ENCODE measurements at regions not wholly inside any gene's neighbourhood (a gene's known extent, or its start where the extent isn't known, plus 50 kb on each side); places are given as distances from the start of the nearest gene placed in this dataset.

DNA sequence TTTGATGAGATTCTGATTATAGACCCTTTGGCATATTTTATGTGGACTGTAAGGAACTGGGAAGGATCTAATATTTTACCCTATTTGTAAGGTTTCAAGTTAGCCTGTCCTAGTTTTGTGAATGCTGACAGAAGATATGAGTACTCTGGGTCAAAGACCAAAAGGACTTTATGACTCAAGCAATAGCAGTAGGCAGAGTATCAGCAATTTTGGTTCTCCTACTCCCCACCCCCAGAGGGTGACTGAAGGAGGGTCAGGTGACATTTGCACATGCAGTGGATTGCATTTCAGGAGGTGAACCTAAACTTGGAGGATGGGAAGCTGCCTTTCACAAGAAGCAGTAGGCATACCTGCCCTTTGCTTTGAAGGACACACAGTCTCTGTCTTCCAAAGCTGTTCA, 84.0 kb upstream of the KLF6 start:
- TF ChIP-seq, protein P1, sequence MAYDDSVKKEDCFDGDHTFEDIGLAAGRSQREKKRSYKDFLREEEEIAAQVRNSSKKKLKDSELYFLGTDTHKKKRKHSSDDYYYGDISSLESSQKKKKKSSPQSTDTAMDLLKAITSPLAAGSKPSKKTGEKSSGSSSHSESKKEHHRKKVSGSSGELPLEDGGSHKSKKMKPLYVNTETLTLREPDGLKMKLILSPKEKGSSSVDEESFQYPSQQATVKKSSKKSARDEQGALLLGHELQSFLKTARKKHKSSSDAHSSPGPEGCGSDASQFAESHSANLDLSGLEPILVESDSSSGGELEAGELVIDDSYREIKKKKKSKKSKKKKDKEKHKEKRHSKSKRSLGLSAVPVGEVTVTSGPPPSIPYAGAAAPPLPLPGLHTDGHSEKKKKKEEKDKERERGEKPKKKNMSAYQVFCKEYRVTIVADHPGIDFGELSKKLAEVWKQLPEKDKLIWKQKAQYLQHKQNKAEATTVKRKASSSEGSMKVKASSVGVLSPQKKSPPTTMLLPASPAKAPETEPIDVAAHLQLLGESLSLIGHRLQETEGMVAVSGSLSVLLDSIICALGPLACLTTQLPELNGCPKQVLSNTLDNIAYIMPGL (CRISPR knock-in tag; IDR thresholded peaks at IDR 0.05), result no peak
- TF ChIP-seq, protein P2, sequence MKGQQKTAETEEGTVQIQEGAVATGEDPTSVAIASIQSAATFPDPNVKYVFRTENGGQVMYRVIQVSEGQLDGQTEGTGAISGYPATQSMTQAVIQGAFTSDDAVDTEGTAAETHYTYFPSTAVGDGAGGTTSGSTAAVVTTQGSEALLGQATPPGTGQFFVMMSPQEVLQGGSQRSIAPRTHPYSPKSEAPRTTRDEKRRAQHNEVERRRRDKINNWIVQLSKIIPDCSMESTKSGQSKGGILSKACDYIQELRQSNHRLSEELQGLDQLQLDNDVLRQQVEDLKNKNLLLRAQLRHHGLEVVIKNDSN (CRISPR knock-in tag; IDR thresholded peaks at IDR 0.05), result no peak
- TF ChIP-seq, protein P3, sequence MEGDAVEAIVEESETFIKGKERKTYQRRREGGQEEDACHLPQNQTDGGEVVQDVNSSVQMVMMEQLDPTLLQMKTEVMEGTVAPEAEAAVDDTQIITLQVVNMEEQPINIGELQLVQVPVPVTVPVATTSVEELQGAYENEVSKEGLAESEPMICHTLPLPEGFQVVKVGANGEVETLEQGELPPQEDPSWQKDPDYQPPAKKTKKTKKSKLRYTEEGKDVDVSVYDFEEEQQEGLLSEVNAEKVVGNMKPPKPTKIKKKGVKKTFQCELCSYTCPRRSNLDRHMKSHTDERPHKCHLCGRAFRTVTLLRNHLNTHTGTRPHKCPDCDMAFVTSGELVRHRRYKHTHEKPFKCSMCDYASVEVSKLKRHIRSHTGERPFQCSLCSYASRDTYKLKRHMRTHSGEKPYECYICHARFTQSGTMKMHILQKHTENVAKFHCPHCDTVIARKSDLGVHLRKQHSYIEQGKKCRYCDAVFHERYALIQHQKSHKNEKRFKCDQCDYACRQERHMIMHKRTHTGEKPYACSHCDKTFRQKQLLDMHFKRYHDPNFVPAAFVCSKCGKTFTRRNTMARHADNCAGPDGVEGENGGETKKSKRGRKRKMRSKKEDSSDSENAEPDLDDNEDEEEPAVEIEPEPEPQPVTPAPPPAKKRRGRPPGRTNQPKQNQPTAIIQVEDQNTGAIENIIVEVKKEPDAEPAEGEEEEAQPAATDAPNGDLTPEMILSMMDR (IDR thresholded peaks at IDR 0.05), result no peak
- TF ChIP-seq NR2C2 (CRISPR knock-in tag; IDR thresholded peaks at IDR 0.05) (no peak), EMX1 (CRISPR knock-in tag; IDR thresholded peaks at IDR 0.05) (no peak)
- TF ChIP-seq, protein P4, sequence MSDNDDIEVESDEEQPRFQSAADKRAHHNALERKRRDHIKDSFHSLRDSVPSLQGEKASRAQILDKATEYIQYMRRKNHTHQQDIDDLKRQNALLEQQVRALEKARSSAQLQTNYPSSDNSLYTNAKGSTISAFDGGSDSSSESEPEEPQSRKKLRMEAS (CRISPR knock-in tag; IDR thresholded peaks at IDR 0.05), result no peak
